CD4-positive, alpha-beta T cell treated with Interleukin-15 for 4 hours (primary cell): ENCODE measurements at regions not wholly inside any gene's neighbourhood (a gene's known extent, or its start where the extent isn't known, plus 50 kb on each side); places are given as distances from the start of the nearest gene placed in this dataset.

Experiments used
- DNase-seq: peaks from one replicate; pipeline ENCODE4 v3.0.0-alpha.2; 2020; ENCODE audit warnings: low spot score

GRCh38 chr4:36966756-36967460, 277.6 kb upstream of the NWD2 start:
- no peak for DNase-seq

- DNase-seq = no peak
Measured at GRCh38 chr4:36979533-36979932, 265.0 kb upstream of the NWD2 start.

- no peak for DNase-seq
Measured at GRCh38 chr4:36990128-36990872, 254.2 kb upstream of the NWD2 start.

- DNase-seq = no peak
Measured at GRCh38 chr4:36997727-36998126, 246.8 kb upstream of the NWD2 start.

- no peak for DNase-seq
Measured at GRCh38 chr4:37000281-37000680, 244.3 kb upstream of the NWD2 start.

GRCh38 chr4:37001688-37002436, 242.7 kb upstream of the NWD2 start:
- no peak for DNase-seq

GRCh38 chr4:37002625-37003024, 241.9 kb upstream of the NWD2 start:
- DNase-seq = no peak

- no peak for DNase-seq
Measured at GRCh38 chr4:37008199-37008598, 236.3 kb upstream of the NWD2 start.

GRCh38 chr4:37014584-37014983, 230.0 kb upstream of the NWD2 start:
- DNase-seq = no peak

GRCh38 chr4:37015391-37015790, 229.2 kb upstream of the NWD2 start:
- no peak for DNase-seq

- no peak for DNase-seq
Measured at GRCh38 chr4:37023504-37023903, 221.0 kb upstream of the NWD2 start.

GRCh38 chr4:37023996-37024395, 220.5 kb upstream of the NWD2 start:
- DNase-seq = no peak

- DNase-seq = no peak
Measured at GRCh38 chr4:37040816-37041215, 203.7 kb upstream of the NWD2 start.

GRCh38 chr4:37043342-37043741, 201.2 kb upstream of the NWD2 start:
- no peak for DNase-seq

- no peak for DNase-seq
Measured at GRCh38 chr4:37051111-37051510, 193.4 kb upstream of the NWD2 start.

- no peak for DNase-seq
Measured at GRCh38 chr4:37051866-37052265, 192.7 kb upstream of the NWD2 start.

- no peak for DNase-seq
Measured at GRCh38 chr4:37054531-37055077, 189.9 kb upstream of the NWD2 start.

GRCh38 chr4:37058826-37059225, 185.7 kb upstream of the NWD2 start:
- no peak for DNase-seq

GRCh38 chr4:37066159-37066558, 178.4 kb upstream of the NWD2 start:
- no peak for DNase-seq

GRCh38 chr4:37068580-37068979, 176.0 kb upstream of the NWD2 start:
- no peak for DNase-seq

GRCh38 chr4:37070041-37070440, 174.5 kb upstream of the NWD2 start:
- no peak for DNase-seq

- no peak for DNase-seq
Measured at GRCh38 chr4:37071576-37071975, 173.0 kb upstream of the NWD2 start.
